GM23338 (cell line): ENCODE measurements at regions not wholly inside any gene's neighbourhood (a gene's known extent, or its start where the extent isn't known, plus 50 kb on each side); places are given as distances from the start of the nearest gene placed in this dataset.

ENCODE experiments used
- ATAC-seq: fragments of 200-7000 bp; cut with Tn5 transposase; 3 replicates; pipeline ENCODE4 v1.9.1; 2020
- DNase-seq: peaks from one replicate; pipeline ENCODE4 v3.0.0-alpha.2; 2015; ENCODE audit warnings: low spot score
- H2AFZ ChIP-seq: fragments of 200-600 bp; sonication (generic); 2 replicates; pipeline ENCODE4 v1.8.0; 2016; ENCODE audit warnings: antibody characterized with exemption, mild to moderate bottlenecking, moderate library complexity
- H3F3A ChIP-seq: fragments of 200-600 bp; sonication (generic); replicated peaks from 2 replicates; pipeline ENCODE4 v1.8.0; 2017; ENCODE audit warnings: antibody characterized with exemption, mixed run types, low read depth
- H3K27ac ChIP-seq: fragments of 200-600 bp; sonication (generic); 2 replicates; pipeline ENCODE4 v1.6.1; 2016; ENCODE audit warnings: low read depth
- H3K27me3 ChIP-seq: fragments of 200-600 bp; sonication (generic); 2 replicates; pipeline ENCODE4 v1.8.0; 2016; ENCODE audit warnings: mild to moderate bottlenecking, mixed run types, moderate library complexity; ENCODE audit not compliant: insufficient read depth
- H3K36me3 ChIP-seq: fragments of 200-600 bp; sonication (generic); 2 replicates; pipeline ENCODE4 v1.8.0; 2016; ENCODE audit warnings: mild to moderate bottlenecking; ENCODE audit not compliant: insufficient read depth
- H3K4me1 ChIP-seq: fragments of 200-600 bp; sonication (generic); 2 replicates; pipeline ENCODE4 v1.8.0; 2016; ENCODE audit warnings: mild to moderate bottlenecking, moderate library complexity; ENCODE audit not compliant: insufficient read depth
- H3K4me2 ChIP-seq: fragments of 200-600 bp; sonication (generic); 2 replicates; pipeline ENCODE4 v1.7.1; 2017; ENCODE audit warnings: mixed run types
- H3K4me3 ChIP-seq: fragments of 200-600 bp; sonication (generic); 2 replicates; pipeline ENCODE4 v1.6.1; 2016; ENCODE audit warnings: mixed run types
- H3K79me2 ChIP-seq: fragments of 200-600 bp; sonication (generic); replicated peaks from 2 replicates; pipeline ENCODE4 v1.8.0; 2017; ENCODE audit warnings: mild to moderate bottlenecking; ENCODE audit not compliant: insufficient read depth
- H3K9me2 ChIP-seq: fragments of 200-600 bp; sonication (generic); 2 replicates; pipeline ENCODE4 v1.8.0; 2017; ENCODE audit not compliant: insufficient read depth
- H4K20me1 ChIP-seq: fragments of 200-600 bp; sonication (generic); replicated peaks from 2 replicates; pipeline ENCODE4 v1.8.0; 2017; ENCODE audit warnings: mild to moderate bottlenecking; ENCODE audit not compliant: insufficient read depth
- H3K27ac Mint-ChIP-seq: 2 replicates; pipeline ENCODE4 v1.8.0; 2020; ENCODE audit warnings: inconsistent platforms, mild to moderate bottlenecking, moderate library complexity, mixed read lengths
- H3K27me3 Mint-ChIP-seq: 3 replicates; pipeline ENCODE4 v1.8.0; 2022; ENCODE audit warnings: low read depth, mild to moderate bottlenecking, moderate library complexity, mixed read lengths, inconsistent platforms; ENCODE audit not compliant: insufficient read depth, poor library complexity
- H3K36me3 Mint-ChIP-seq: 3 replicates; pipeline ENCODE4 v1.8.0; 2021; ENCODE audit warnings: low read depth, mild to moderate bottlenecking, inconsistent platforms, moderate library complexity, mixed read lengths
- H3K4me1 Mint-ChIP-seq: 3 replicates; pipeline ENCODE4 v1.8.0; 2020; ENCODE audit warnings: mild to moderate bottlenecking, inconsistent platforms, mixed read lengths
- H3K4me3 Mint-ChIP-seq: 3 replicates; pipeline ENCODE4 v1.8.0; 2021; ENCODE audit warnings: moderate library complexity, mild to moderate bottlenecking, inconsistent platforms, mixed read lengths
- H3K9me3 Mint-ChIP-seq: 3 replicates; pipeline ENCODE4 v1.8.0; 2020; ENCODE audit warnings: moderate library complexity, mild to moderate bottlenecking, inconsistent platforms, mixed read lengths
- CREB1 ChIP-seq: fragments of 250-450 bp; sonication (Bioruptor Pico); IDR thresholded peaks from 2 replicates; pipeline ENCODE4 v1.5.0; 2020; ENCODE audit warnings: low read depth, mild to moderate bottlenecking, moderate library complexity
- CTCF ChIP-seq, 2 experiments: fragments of 200-600 bp in 1 of 2; sonication (generic) in 1 of 2; conservative IDR thresholded peaks; 2 replicates each; pipeline versions ENCODE4 v1.5.1 to v1.6.1; 2016 to 2017; ENCODE audit warnings: antibody characterized with exemption in 2 of 2, low read depth in 2 of 2, mild to moderate bottlenecking in 2 of 2, moderate library complexity in 1 of 2
- ETS1 ChIP-seq: IDR thresholded peaks from 2 replicates; pipeline ENCODE4 v1.6.1; 2016; ENCODE audit warnings: antibody characterized with exemption
- POLR2AphosphoS5 ChIP-seq: IDR thresholded peaks from 2 replicates; pipeline ENCODE4 v1.6.1; 2016; ENCODE audit warnings: antibody characterized with exemption, low read depth
- REST ChIP-seq: IDR thresholded peaks from one replicate; pipeline ENCODE4 v1.6.1; 2018; ENCODE audit warnings: antibody characterized with exemption; ENCODE audit not compliant: unreplicated experiment
- STAT1 ChIP-seq: IDR thresholded peaks from one replicate; pipeline ENCODE4 v1.6.1; 2016; ENCODE audit warnings: antibody characterized with exemption; ENCODE audit not compliant: unreplicated experiment
- ZNF114 ChIP-seq: fragments of 250-450 bp; sonication (Bioruptor Pico); IDR thresholded peaks from 2 replicates; pipeline ENCODE4 v1.5.0; 2020; ENCODE audit warnings: mild to moderate bottlenecking, moderate library complexity
- ZNF331 ChIP-seq: fragments of 250-450 bp; sonication (Bioruptor Pico); IDR thresholded peaks from 2 replicates; pipeline ENCODE4 v1.5.0; 2020; ENCODE audit warnings: low read depth, mild to moderate bottlenecking, moderate library complexity
- ZNF462 ChIP-seq: fragments of 250-450 bp; sonication (Bioruptor Pico); IDR thresholded peaks from 2 replicates; pipeline ENCODE4 v1.5.0; 2020; ENCODE audit warnings: mild to moderate bottlenecking, moderate library complexity

GRCh38 chr9:28120626-28121025, 547.3 kb upstream of the C9orf72 start:
- Histone ChIP-seq H3K4me3 (no peak overlapping the region), H2AFZ (no peak overlapping the region), H3K9me2 (no peaks in the 10 kb centered on the region), H3K27me3 (no peaks in the 10 kb centered on the region), H3K4me1 (0 out of 2 replicates have a peak, but pooled peaks cover 11% of the 10 kb centered on the region), H3F3A (no peaks in the 10 kb centered on the region), H3K79me2 (no peaks in the 10 kb centered on the region), H3K27ac (no peak overlapping the region), H3K36me3 (no peaks in the 10 kb centered on the region), H3K4me2 (no peak overlapping the region), H4K20me1 (no peaks in the 10 kb centered on the region)
- H3K9me3 Mint-ChIP-seq = no peaks in the 10 kb centered on the region
- TF ChIP-seq ETS1 (no peak), POLR2AphosphoS5 (no peak), CREB1 (CRISPR knock-in tag) (no peak), STAT1 (no peak), REST (no peak), ZNF114 (CRISPR knock-in tag) (no peak), ZNF462 (no peak), ZNF331 (no peak), CTCF (conservative IDR thresholded peaks at IDR 0.05; ENCODE audit: low read depth in 2 of 2) (no peak)
- no peaks in the 10 kb centered on the region for H3K36me3 Mint-ChIP-seq
- H3K4me3 Mint-ChIP-seq = no peak overlapping the region
- no peak overlapping the region for H3K27ac Mint-ChIP-seq
- no peak for ATAC-seq
- no peaks in the 10 kb centered on the region for H3K27me3 Mint-ChIP-seq
- DNase-seq = no peak
- peaks cover 13% of the 10 kb centered on the region; the same call in 2 of the 3 replicates for H3K4me1 Mint-ChIP-seq
